Lung (tissue), 11 donors: ENCODE measurements at regions not wholly inside any gene's neighbourhood (a gene's known extent, or its start where the extent isn't known, plus 50 kb on each side); places are given as distances from the start of the nearest gene placed in this dataset.

ENCODE experiments used
- ATAC-seq: fragments of 200-7000 bp; cut with Tn5 transposase; one replicate; pipeline ENCODE4 v1.9.1; 2020; ENCODE audit warnings: moderate number of reproducible peaks; ENCODE audit not compliant: insufficient read depth, low FRiP score
- DNase-seq, 3 donors: peaks; one replicate each; pipeline ENCODE4 v3.0.0-alpha.2; 2013 to 2017
- H3K27ac ChIP-seq, 2 donors: one replicate each; pipeline ENCODE4 v1.5.1; 2013; ENCODE audit warnings: mild to moderate bottlenecking in 2 of 2, moderate library complexity in 2 of 2, control low read depth in 1 of 2, inconsistent platforms in 1 of 2, low read depth in 1 of 2, low read length in 1 of 2
- H3K27me3 ChIP-seq, 3 donors: one replicate each; pipeline ENCODE4 v1.5.1; 2013; ENCODE audit warnings: low read length in 2 of 3; ENCODE audit not compliant: control insufficient read depth in 3 of 3, insufficient read depth in 3 of 3
- H3K36me3 ChIP-seq, 4 donors: one replicate each; pipeline ENCODE4 v1.5.1; 2013; ENCODE audit warnings: low read length in 4 of 4, mild to moderate bottlenecking in 1 of 4, moderate library complexity in 1 of 4; ENCODE audit not compliant: control insufficient read depth in 4 of 4, insufficient read depth in 4 of 4
- H3K4me1 ChIP-seq, 5 donors: one replicate each; pipeline ENCODE4 v1.5.1; 2013; ENCODE audit warnings: low read length in 5 of 5, mild to moderate bottlenecking in 2 of 5, moderate library complexity in 1 of 5; ENCODE audit not compliant: control insufficient read depth in 5 of 5, insufficient read depth in 5 of 5
- H3K4me3 ChIP-seq: one replicate; pipeline ENCODE4 v1.5.1; 2013; ENCODE audit warnings: mild to moderate bottlenecking, control low read depth, moderate library complexity
- H3K9ac ChIP-seq, 2 donors: one replicate each; pipeline ENCODE4 v1.5.1; 2013; ENCODE audit warnings: low read length in 2 of 2, control low read depth in 1 of 2; ENCODE audit not compliant: insufficient read depth in 1 of 2
- H3K9me3 ChIP-seq, 4 donors: one replicate each; pipeline ENCODE4 v1.5.1; 2013; ENCODE audit warnings: low read length in 3 of 4, mild to moderate bottlenecking in 1 of 4, moderate library complexity in 1 of 4; ENCODE audit not compliant: control insufficient read depth in 4 of 4, insufficient read depth in 3 of 4
- CTCF ChIP-seq: IDR thresholded peaks from 2 replicates; pipeline ENCODE4 v1.5.1; 2012; ENCODE audit warnings: mild to moderate bottlenecking; ENCODE audit errors: control extremely low read depth, extremely low read depth
- WGBS, 2 donors: extraction: QIAGEN DNeasy Blood & Tissue Kit; methylation state at CpG; one replicate each; pipeline ENCODE4 v1.1.7; 2013; 5-methylcytosine and 5-hydroxymethylcytosine counted together
- donor health status: control.
- donor health status: control.
- donor health status: Bipolar disorder and iron deficiency.
- donor health status: healthy.
- donor health status: DM: yes; HTN: yes; CAD: no.

- peak; percentile 69 for ATAC-seq
- no peaks in the 10 kb centered on the region for H3K36me3 ChIP-seq
- no peaks in the 10 kb centered on the region for H3K27me3 ChIP-seq
- no peak for TF ChIP-seq CTCF
- H3K4me3 ChIP-seq = no peak overlapping the region
- no peak overlapping the region for H3K9ac ChIP-seq
- WGBS, 2 donors = 55 to 71% methylated on average over 10 of the region's 10 CpGs
- peaks cover 0 to 1% (median 0%) of the 10 kb centered on the region in 5 donors for H3K4me1 ChIP-seq
- H3K27ac ChIP-seq = no peak overlapping the region
- DNase-seq = peak in 1 of 3 donors; percentile 49
- peaks cover 0 to 6% (median 0%) of the 10 kb centered on the region in 4 donors for H3K9me3 ChIP-seq
Measured at GRCh38 chrX:39953879-39954278, 143.9 kb downstream of the BCOR start.

- WGBS, 2 donors = 48 to 71% methylated on average over 9 of the region's 9 CpGs
- DNase-seq (no peak), ATAC-seq (no peak)
- Histone ChIP-seq H3K27ac (no peak overlapping the region), H3K4me3 (no peak overlapping the region), H3K27me3 (peaks cover 0 to 2% (median 0%) of the 10 kb centered on the region in 3 donors), H3K4me1 (peaks cover 0 to 1% (median 0%) of the 10 kb centered on the region in 5 donors), H3K9ac (no peak overlapping the region), H3K36me3 (no peaks in the 10 kb centered on the region), H3K9me3 (peaks cover 0 to 6% (median 0%) of the 10 kb centered on the region in 4 donors)
- TF ChIP-seq CTCF = no peak
Measured at GRCh38 chrX:39954851-39955250, 142.9 kb downstream of the BCOR start.

GRCh38 chrX:39955625-39956024, 142.1 kb downstream of the BCOR start:
- no peaks in the 10 kb centered on the region for H3K36me3 ChIP-seq
- peaks cover 0 to 6% (median 0%) of the 10 kb centered on the region in 4 donors for H3K9me3 ChIP-seq
- H3K4me1 ChIP-seq = peaks cover 0 to 1% (median 0%) of the 10 kb centered on the region in 5 donors
- peaks cover 0 to 2% (median 0%) of the 10 kb centered on the region in 3 donors for H3K27me3 ChIP-seq
- H3K9ac ChIP-seq = no peak overlapping the region
- no peak for TF ChIP-seq CTCF
- H3K27ac ChIP-seq = no peak overlapping the region
- no peak overlapping the region for H3K4me3 ChIP-seq
- ATAC-seq (no peak), DNase-seq (no peak)
- 59 to 78% methylated on average over 4 of the region's 4 CpGs for WGBS, 2 donors

GRCh38 chrX:39956803-39957394, 140.9 kb downstream of the BCOR start:
- peaks cover 0 to 6% (median 0%) of the 10 kb centered on the region in 4 donors for H3K9me3 ChIP-seq
- no peak overlapping the region for H3K27ac ChIP-seq
- H3K36me3 ChIP-seq = no peaks in the 10 kb centered on the region
- H3K27me3 ChIP-seq = peaks cover 0 to 2% (median 0%) of the 10 kb centered on the region in 3 donors
- DNase-seq = no peak
- peaks cover 0 to 1% (median 0%) of the 10 kb centered on the region in 5 donors for H3K4me1 ChIP-seq
- no peak for ATAC-seq
- H3K9ac ChIP-seq = no peak overlapping the region
- no peak for TF ChIP-seq CTCF
- no peak overlapping the region for H3K4me3 ChIP-seq
- 76 to 84% methylated on average over 6 to 7 of the region's 7 CpGs for WGBS, 2 donors
